Left ventricle myocardium inferior (tissue), 1 donor: ENCODE measurements at regions not wholly inside any gene's neighbourhood (a gene's known extent, or its start where the extent isn't known, plus 50 kb on each side); places are given as distances from the start of the nearest gene placed in this dataset.

Source experiments
- DNase-seq: peaks from one replicate; pipeline ENCODE4 v3.0.0-alpha.2; 2020
- H3K27ac ChIP-seq: fragments of 200-600 bp; replicated peaks from 2 replicates; pipeline ENCODE4 v1.8.0; 2021
- H3K27me3 ChIP-seq: fragments of 200-600 bp; 2 replicates; pipeline ENCODE4 v1.8.0; 2021; ENCODE audit warnings: low read depth
- H3K36me3 ChIP-seq: fragments of 200-600 bp; 2 replicates; pipeline ENCODE4 v1.8.0; 2021
- H3K4me1 ChIP-seq: fragments of 200-600 bp; 2 replicates; pipeline ENCODE4 v1.8.0; 2021
- H3K4me3 ChIP-seq: fragments of 200-600 bp; 2 replicates; pipeline ENCODE4 v1.8.0; 2021; ENCODE audit warnings: mild to moderate bottlenecking, moderate library complexity
- H3K9me3 ChIP-seq: fragments of 200-600 bp; replicated peaks from 2 replicates; pipeline ENCODE4 v1.8.0; 2021
- CTCF ChIP-seq: fragments of 200-600 bp; IDR thresholded peaks from 2 replicates; pipeline ENCODE4 v1.8.0; 2021; ENCODE audit warnings: antibody characterized with exemption, mild to moderate bottlenecking, borderline replicate concordance
- intact Hi-C: fragments of 100-400 bp; cut with micrococcal nuclease; formaldehyde crosslinking; loops from one replicate; pipeline ENCODE4 v1.11.0; 2022
- donor health status: DM: no; HTN: yes; CAD: no; lungs with severe emphysema.

DNA sequence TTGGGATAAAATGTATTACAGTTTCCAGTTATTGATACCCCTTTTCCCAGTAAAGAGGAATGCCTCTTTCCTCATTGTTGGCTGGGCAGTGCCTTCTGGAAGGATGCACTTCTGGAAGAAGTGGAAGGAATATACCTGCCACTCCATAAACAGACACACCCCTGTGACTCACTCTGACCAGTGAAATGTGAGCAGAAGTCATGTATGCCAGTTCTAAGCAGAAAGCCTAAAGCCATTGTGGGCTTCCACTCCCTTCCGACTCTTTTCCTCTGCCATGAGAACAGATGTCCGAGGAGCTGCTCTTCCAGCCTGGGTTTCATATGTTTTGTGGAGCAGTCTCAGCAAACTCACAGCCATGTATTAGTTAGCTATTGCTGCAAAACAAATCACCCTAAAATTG lies 166.1 kb upstream of the SERP2 start:
- intact Hi-C loops: no loop called here

DNA sequence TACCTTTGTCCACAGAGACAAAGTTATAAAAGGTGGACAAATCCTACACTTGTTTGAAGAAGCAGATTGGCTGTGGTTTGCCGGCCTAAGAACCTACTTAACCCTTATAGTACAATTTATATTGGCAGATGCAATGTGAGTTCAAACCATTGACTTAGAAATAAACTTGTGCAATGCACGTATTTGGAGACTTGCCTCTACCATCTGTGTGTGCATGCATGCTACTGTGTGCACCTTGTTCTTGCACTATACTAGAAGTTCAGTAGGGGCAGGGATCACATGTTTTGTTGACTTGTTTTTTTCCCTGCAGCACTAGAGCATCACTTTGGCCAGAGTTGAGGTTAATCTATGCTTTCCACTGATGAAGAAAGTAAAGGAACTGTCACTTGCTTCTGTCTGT lies 163.1 kb upstream of the SERP2 start:
- intact Hi-C loops: no loop called here
- H3K27me3 ChIP-seq: no peaks in the 10 kb centered on the region
- H3K4me1 ChIP-seq: no peaks in the 10 kb centered on the region
- H3K4me3 ChIP-seq: no peak overlapping the region
- H3K27ac ChIP-seq: no peak overlapping the region
- peaks cover 8% of the 10 kb centered on the region for H3K9me3 ChIP-seq
- H3K36me3 ChIP-seq: no peaks in the 10 kb centered on the region
- no peak for TF ChIP-seq CTCF
- DNase-seq: no peak

More for the DNA sequence above, 166.1 kb upstream of the SERP2 start:
- no peak for TF ChIP-seq CTCF
- Histone ChIP-seq H3K4me1 (no peaks in the 10 kb centered on the region), H3K36me3 (no peaks in the 10 kb centered on the region), H3K27me3 (no peaks in the 10 kb centered on the region), H3K9me3 (peaks cover 9% of the 10 kb centered on the region), H3K27ac (no peak overlapping the region), H3K4me3 (no peak overlapping the region)
- DNase-seq: no peak

DNA sequence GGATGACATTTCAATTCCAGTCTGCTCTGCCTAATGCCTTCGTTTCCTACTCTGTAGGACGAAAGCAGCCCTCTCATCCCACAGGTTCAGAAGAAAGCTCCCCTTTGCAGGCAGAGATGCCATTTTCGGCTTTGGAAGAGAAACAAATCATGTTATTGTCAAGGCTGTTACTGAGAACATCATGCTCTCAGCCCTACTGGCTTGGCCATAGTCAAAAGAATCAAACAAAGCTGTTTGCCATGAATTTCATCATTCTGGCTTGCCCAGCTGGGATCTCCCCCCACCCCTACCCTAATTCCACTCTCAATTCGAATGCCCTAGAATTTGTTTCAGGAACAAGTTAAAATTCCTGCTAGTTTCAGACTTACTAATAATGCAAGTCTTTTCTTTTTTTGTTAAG lies 162.3 kb upstream of the SERP2 start:
- no peak overlapping the region for H3K4me3 ChIP-seq
- peak overlapping the region; percentile 42 for H3K27ac ChIP-seq
- H3K9me3 ChIP-seq: no peaks in the 10 kb centered on the region
- no peak for TF ChIP-seq CTCF
- intact Hi-C loops: no loop called here
- no peaks in the 10 kb centered on the region for H3K4me1 ChIP-seq
- H3K36me3 ChIP-seq: no peaks in the 10 kb centered on the region
- H3K27me3 ChIP-seq: no peaks in the 10 kb centered on the region
- DNase-seq: no peak

GRCh38 chr13:44211704-44212346 lies 161.8 kb upstream of the SERP2 start:
- TF ChIP-seq CTCF: no peak
- no peaks in the 10 kb centered on the region for H3K36me3 ChIP-seq
- H3K9me3 ChIP-seq: no peaks in the 10 kb centered on the region
- no peaks in the 10 kb centered on the region for H3K4me1 ChIP-seq
- DNase-seq: no peak
- intact Hi-C loops: no loop called here
- no peak overlapping the region for H3K4me3 ChIP-seq
- peak overlapping the region; percentile 42 for H3K27ac ChIP-seq
- H3K27me3 ChIP-seq: no peaks in the 10 kb centered on the region

DNA sequence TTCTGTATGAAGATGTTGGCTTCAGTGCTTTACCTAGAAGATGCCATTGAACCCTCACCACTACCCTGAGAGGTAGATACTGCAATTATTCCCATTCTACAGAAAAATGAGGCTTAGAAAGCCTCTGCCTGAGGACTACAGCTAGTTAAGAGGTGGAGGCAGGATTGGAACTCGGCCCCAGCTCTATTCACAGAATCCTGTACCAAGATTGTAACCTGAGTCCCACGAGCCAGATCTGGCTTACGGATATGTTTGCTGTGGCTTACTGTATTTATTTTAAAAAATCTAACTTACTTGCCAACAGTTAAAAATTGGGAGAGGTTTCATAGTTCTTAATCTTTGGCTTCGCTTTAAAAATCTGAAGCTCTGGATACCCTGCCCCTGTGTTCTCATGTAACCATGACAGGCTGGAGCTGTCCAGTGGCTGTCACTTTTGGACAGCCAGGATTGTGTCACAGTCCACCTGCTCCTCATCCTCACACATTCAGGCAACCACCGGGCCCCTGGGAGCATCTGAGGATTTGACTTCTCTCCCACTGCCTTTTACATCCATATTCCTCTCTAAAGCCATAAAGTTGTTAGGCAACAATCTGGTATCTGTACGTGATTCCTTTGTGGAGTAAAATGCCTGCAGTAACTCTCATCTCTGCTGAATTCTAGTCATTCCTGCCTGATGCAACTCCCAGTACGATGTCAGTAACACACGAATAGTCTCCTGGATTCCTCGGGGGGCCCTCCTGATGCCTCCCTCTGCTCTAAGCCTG lies 160.8 kb upstream of the SERP2 start:
- intact Hi-C loops: no loop called here
- TF ChIP-seq CTCF: no peak
- Histone ChIP-seq H3K9me3 (no peaks in the 10 kb centered on the region), H3K4me1 (peaks cover under 1% of the 10 kb centered on the region), H3K4me3 (no peak overlapping the region), H3K27me3 (no peaks in the 10 kb centered on the region), H3K36me3 (no peaks in the 10 kb centered on the region), H3K27ac (no peak overlapping the region)
- peak; percentile 61 for DNase-seq
